ENCODE measurements at regions not wholly inside any gene's neighbourhood (a gene's known extent, or its start where the extent isn't known, plus 50 kb on each side); places are given as distances from the start of the nearest gene placed in this dataset.

GRCh38 chr2:236747426-236747825, 177.8 kb downstream of the ACKR3 start:
- Mint-ChIP-seq H3K36me3 (no peaks in the 10 kb centered on the region), H3K9me3 (no peaks in the 10 kb centered on the region), H3K4me1 (ENCODE audit: low read depth in 2 of 2) (no peaks in the 10 kb centered on the region), H3K27ac (no peak overlapping the region), H3K27me3 (peaks cover 23 to 30% of the 10 kb centered on the region in 2 donors), H3K4me3 (no peak overlapping the region)
- no peak for ATAC-seq
- no peak for DNase-seq (ENCODE audit: low spot score)

- no peaks in the 10 kb centered on the region for H3K4me1 Mint-ChIP-seq (ENCODE audit: low read depth in 2 of 2)
- no peak overlapping the region for H3K27ac Mint-ChIP-seq
- H3K4me3 Mint-ChIP-seq, result no peak overlapping the region
- peaks cover 23 to 27% of the 10 kb centered on the region in 2 donors for H3K27me3 Mint-ChIP-seq
- ATAC-seq (no peak), DNase-seq (ENCODE audit: low spot score) (no peak)
- no peaks in the 10 kb centered on the region for H3K9me3 Mint-ChIP-seq
- no peaks in the 10 kb centered on the region for H3K36me3 Mint-ChIP-seq
Measured at GRCh38 chr2:236747925-236748324, 178.3 kb downstream of the ACKR3 start.

DNA sequence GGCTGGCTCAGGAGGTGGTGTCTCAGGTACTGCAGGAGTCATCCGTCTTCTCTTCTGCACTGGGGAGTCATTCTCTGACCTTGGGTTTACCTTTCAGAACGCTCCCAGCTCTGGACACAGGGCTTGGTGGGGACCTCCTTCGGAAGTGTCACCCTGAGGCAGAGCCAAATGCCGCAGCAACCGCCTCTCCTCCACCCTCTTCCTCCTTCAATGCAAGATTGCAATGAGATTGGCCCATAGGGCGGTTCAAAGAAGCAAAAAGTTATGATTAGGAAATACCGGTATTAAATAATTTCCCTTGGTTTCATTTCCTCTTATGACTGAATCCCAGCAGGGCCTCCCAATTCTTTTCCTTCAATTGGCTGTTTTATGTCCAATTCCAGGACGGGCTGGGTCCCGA, 178.8 kb downstream of the ACKR3 start:
- Mint-ChIP-seq H3K36me3 (no peaks in the 10 kb centered on the region), H3K27ac (no peak overlapping the region), H3K4me1 (ENCODE audit: low read depth in 2 of 2) (no peaks in the 10 kb centered on the region), H3K4me3 (no peak overlapping the region), H3K27me3 (peaks cover 23 to 29% of the 10 kb centered on the region in 2 donors), H3K9me3 (no peaks in the 10 kb centered on the region)
- no peak for ATAC-seq
- DNase-seq (ENCODE audit: low spot score), result no peak

DNA sequence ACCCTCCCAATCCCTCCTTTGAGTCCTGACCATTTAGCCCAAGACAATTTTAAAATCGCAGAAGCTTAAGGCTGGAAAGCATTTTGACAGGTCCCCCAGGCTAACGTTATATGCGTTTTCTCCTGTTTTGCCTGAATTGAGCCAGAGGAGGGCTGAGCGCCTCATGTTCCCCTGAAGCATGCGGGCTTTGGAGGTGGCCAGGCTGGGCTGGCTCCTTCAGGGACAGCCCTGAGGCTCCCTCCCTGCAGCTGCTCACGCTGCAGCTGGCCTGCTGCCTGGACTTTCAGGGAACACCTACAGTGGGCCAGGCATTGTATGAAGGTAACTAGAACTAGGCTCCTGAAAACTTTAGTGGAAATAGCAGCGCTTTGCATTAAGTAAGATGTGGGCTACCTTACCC, 179.2 kb downstream of the ACKR3 start:
- no peak overlapping the region for H3K4me3 Mint-ChIP-seq
- H3K27ac Mint-ChIP-seq, result no peak overlapping the region
- no peaks in the 10 kb centered on the region for H3K36me3 Mint-ChIP-seq
- ATAC-seq, result no peak
- peaks cover 22 to 29% of the 10 kb centered on the region in 2 donors for H3K27me3 Mint-ChIP-seq
- DNase-seq (ENCODE audit: low spot score), result no peak
- H3K9me3 Mint-ChIP-seq, result no peaks in the 10 kb centered on the region
- no peaks in the 10 kb centered on the region for H3K4me1 Mint-ChIP-seq (ENCODE audit: low read depth in 2 of 2)

- no peak for DNase-seq (ENCODE audit: low spot score)
- H3K4me3 Mint-ChIP-seq, result no peak overlapping the region
- no peaks in the 10 kb centered on the region for H3K36me3 Mint-ChIP-seq
- no peak overlapping the region for H3K27ac Mint-ChIP-seq
- peaks cover 18 to 29% of the 10 kb centered on the region in 2 donors for H3K27me3 Mint-ChIP-seq
- no peaks in the 10 kb centered on the region for H3K9me3 Mint-ChIP-seq
- ATAC-seq, result no peak
- no peaks in the 10 kb centered on the region for H3K4me1 Mint-ChIP-seq (ENCODE audit: low read depth in 2 of 2)
Measured at GRCh38 chr2:236749346-236749745, 179.7 kb downstream of the ACKR3 start.

- Mint-ChIP-seq H3K4me3 (no peak overlapping the region), H3K27ac (no peak overlapping the region), H3K27me3 (peaks cover 8 to 21% of the 10 kb centered on the region in 2 donors), H3K4me1 (ENCODE audit: low read depth in 2 of 2) (no peaks in the 10 kb centered on the region), H3K36me3 (no peaks in the 10 kb centered on the region), H3K9me3 (no peaks in the 10 kb centered on the region)
- no peak for DNase-seq (ENCODE audit: low spot score)
- no peak for ATAC-seq
Measured at GRCh38 chr2:236752096-236752495, 182.5 kb downstream of the ACKR3 start.

- Mint-ChIP-seq H3K4me1 (ENCODE audit: low read depth in 2 of 2) (no peaks in the 10 kb centered on the region), H3K27me3 (peaks cover 7 to 20% of the 10 kb centered on the region in 2 donors), H3K36me3 (no peaks in the 10 kb centered on the region), H3K9me3 (no peaks in the 10 kb centered on the region), H3K27ac (no peak overlapping the region), H3K4me3 (no peak overlapping the region)
- ATAC-seq, result no peak
- DNase-seq (ENCODE audit: low spot score), result no peak
Measured at GRCh38 chr2:236753606-236754270, 184.1 kb downstream of the ACKR3 start.

DNA sequence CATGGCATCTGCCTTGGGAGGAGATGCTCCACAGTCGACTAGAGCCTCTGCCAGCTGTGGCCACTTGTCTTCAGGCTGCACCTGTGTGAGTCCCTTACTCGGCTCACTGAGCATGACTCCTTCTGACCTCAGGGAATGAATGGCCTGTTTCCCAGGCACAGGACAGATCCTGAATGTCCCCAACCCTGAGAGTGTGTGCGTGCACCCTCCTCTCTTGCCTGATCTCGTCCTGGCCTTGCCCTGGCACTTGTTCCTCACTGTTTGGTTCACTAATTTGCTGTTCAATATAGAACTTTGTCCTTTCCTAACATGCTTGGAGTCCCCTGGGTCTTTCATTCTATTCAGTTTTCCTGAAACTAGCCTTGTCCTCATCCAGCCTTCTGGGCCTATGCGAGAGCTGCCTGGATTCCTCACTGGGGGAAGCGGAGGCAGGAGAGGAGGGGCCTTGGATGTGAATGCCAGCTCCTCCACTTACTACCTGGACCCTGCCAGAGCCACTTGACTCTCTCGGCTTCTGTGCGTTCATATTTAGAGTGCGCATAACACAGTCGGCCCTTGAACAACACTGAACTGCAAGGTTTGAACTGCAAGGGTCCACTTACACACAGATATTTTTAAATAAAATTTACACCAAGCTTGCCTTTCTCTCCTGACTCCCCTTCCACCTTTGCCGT, 184.8 kb downstream of the ACKR3 start:
- H3K36me3 Mint-ChIP-seq, result no peaks in the 10 kb centered on the region
- peaks cover 4 to 22% of the 10 kb centered on the region in 2 donors for H3K27me3 Mint-ChIP-seq
- no peak overlapping the region for H3K27ac Mint-ChIP-seq
- H3K9me3 Mint-ChIP-seq, result no peaks in the 10 kb centered on the region
- no peak for ATAC-seq
- no peaks in the 10 kb centered on the region for H3K4me1 Mint-ChIP-seq (ENCODE audit: low read depth in 2 of 2)
- no peak overlapping the region for H3K4me3 Mint-ChIP-seq
- no peak for DNase-seq (ENCODE audit: low spot score)

DNA sequence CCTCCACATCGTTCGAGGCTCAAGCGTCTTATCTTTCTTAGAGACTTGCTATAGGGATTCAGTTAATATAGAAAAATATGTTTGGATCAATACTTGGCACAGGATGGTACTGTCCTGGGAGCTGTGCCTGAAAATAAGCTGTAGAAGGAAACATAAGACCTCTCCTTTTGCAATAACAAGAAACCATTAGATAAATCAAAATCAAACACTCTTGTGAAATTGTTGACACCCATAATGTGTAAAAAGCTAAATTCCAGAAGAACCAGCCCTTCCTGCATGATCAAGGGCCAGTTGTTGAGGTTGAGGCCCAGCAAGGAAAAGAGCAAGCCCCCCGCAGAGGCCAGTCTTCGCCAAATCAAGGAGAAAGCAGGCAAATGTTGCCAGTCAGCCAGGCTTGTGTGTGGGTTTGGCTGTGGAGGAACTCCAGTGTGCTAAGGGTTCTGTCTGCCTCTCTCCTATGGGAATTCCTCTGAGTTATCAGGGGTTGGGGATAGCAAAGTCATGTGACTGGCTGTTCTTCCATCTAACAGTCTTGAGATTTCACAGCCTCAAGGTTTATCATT, 185.7 kb downstream of the ACKR3 start:
- Mint-ChIP-seq H3K27me3 (peaks cover 9 to 28% of the 10 kb centered on the region in 2 donors), H3K9me3 (no peaks in the 10 kb centered on the region), H3K36me3 (no peaks in the 10 kb centered on the region), H3K4me1 (ENCODE audit: low read depth in 2 of 2) (no peaks in the 10 kb centered on the region), H3K4me3 (no peak overlapping the region), H3K27ac (no peak overlapping the region)
- DNase-seq (ENCODE audit: low spot score) (no peak), ATAC-seq (no peak)

DNA sequence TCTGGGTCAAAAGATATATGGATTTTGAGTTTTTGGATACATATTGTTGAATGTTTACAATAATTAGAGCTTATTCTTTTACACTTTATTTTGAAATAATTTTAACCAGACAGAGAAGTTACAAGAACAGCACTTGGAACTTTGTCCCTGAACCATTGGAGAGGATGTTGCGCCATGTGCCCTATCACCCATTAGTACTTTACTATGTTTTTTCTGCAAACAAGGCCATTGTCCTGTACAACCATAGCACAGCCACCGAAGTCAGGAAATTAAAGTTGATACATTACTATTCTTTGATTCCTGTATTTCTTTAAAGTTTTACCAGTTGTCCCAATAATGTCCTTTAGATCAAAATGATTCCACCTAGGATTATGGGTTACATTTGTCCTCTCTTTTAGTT, 188.8 kb downstream of the ACKR3 start:
- Mint-ChIP-seq H3K36me3 (no peaks in the 10 kb centered on the region), H3K27ac (no peak overlapping the region), H3K4me3 (no peak overlapping the region), H3K4me1 (ENCODE audit: low read depth in 2 of 2) (no peaks in the 10 kb centered on the region), H3K9me3 (no peaks in the 10 kb centered on the region), H3K27me3 (peaks cover 9 to 27% of the 10 kb centered on the region in 2 donors)
- ATAC-seq (no peak), DNase-seq (ENCODE audit: low spot score) (no peak)

GRCh38 chr2:236760246-236760645, 190.6 kb downstream of the ACKR3 start:
- Mint-ChIP-seq H3K27ac (no peak overlapping the region), H3K36me3 (no peaks in the 10 kb centered on the region), H3K9me3 (no peaks in the 10 kb centered on the region), H3K4me3 (no peak overlapping the region), H3K27me3 (peaks cover 13 to 18% of the 10 kb centered on the region in 2 donors), H3K4me1 (ENCODE audit: low read depth in 2 of 2) (no peaks in the 10 kb centered on the region)
- ATAC-seq (no peak), DNase-seq (ENCODE audit: low spot score) (no peak)

GRCh38 chr2:236761358-236761757, 191.7 kb downstream of the ACKR3 start:
- H3K4me3 Mint-ChIP-seq, result no peak overlapping the region
- no peak for ATAC-seq
- H3K27me3 Mint-ChIP-seq, result peaks cover 13 to 28% of the 10 kb centered on the region in 2 donors
- H3K4me1 Mint-ChIP-seq (ENCODE audit: low read depth in 2 of 2), result no peaks in the 10 kb centered on the region
- no peaks in the 10 kb centered on the region for H3K36me3 Mint-ChIP-seq
- H3K27ac Mint-ChIP-seq, result no peak overlapping the region
- H3K9me3 Mint-ChIP-seq, result no peaks in the 10 kb centered on the region
- no peak for DNase-seq (ENCODE audit: low spot score)

DNA sequence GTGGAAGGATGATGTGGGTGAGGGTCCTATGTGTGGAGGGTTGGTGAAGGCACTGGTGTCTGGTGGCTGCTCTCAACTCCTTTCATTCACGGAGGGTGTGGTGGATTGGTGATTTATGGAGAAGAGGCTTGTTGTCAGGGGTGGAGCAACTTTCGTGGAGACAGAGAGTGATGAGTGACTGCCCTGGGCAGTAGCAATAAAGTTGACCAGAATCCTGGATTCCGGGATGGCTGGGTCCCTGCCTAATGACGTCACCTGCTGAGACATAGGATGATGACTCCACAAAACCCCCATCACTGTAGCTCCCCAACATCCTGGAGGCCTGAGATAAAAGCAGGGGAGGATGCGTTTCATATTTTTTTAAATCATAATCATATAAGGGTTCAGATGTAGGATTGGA, 193.0 kb downstream of the ACKR3 start:
- peak in 1 of 2 donors; percentile 45 for ATAC-seq
- Mint-ChIP-seq H3K9me3 (no peaks in the 10 kb centered on the region), H3K27me3 (peaks cover 19 to 34% of the 10 kb centered on the region in 2 donors), H3K27ac (no peak overlapping the region), H3K4me3 (no peak overlapping the region), H3K36me3 (no peaks in the 10 kb centered on the region), H3K4me1 (ENCODE audit: low read depth in 2 of 2) (no peaks in the 10 kb centered on the region)
- DNase-seq (ENCODE audit: low spot score), result no peak

GRCh38 chr2:236763857-236764256, 194.2 kb downstream of the ACKR3 start:
- no peak for DNase-seq (ENCODE audit: low spot score)
- ATAC-seq, result no peak
- Mint-ChIP-seq H3K9me3 (no peaks in the 10 kb centered on the region), H3K36me3 (no peaks in the 10 kb centered on the region), H3K27ac (no peak overlapping the region), H3K4me1 (ENCODE audit: low read depth in 2 of 2) (no peaks in the 10 kb centered on the region), H3K4me3 (no peak overlapping the region), H3K27me3 (peaks cover 17 to 32% of the 10 kb centered on the region in 2 donors)

All from natural killer cell treated with Interleukin-12 subunit alpha and Interleukin-12 subunit beta and Interleukin-15 and Interleukin-18, amount 100 ng/mL, for 72 hours (primary cell).